WTC11 (cell line): ENCODE measurements at regions not wholly inside any gene's neighbourhood (a gene's known extent, or its start where the extent isn't known, plus 50 kb on each side); places are given as distances from the start of the nearest gene placed in this dataset.

ENCODE experiments used
- CTCF ChIP-seq: fragments of 200-600 bp; IDR thresholded peaks from 2 replicates; pipeline ENCODE4 v1.8.0; 2022; ENCODE audit warnings: antibody characterized with exemption
- E2F4 ChIP-seq: sonication (generic); formaldehyde crosslinking; IDR thresholded peaks from 2 replicates; pipeline ENCODE4 v1.8.1; 2022; ENCODE audit warnings: low read depth, mild to moderate bottlenecking, moderate library complexity, missing genetic modification reagents, borderline replicate concordance
- MAX ChIP-seq: sonication (generic); formaldehyde crosslinking; IDR thresholded peaks from 2 replicates; pipeline ENCODE4 v1.8.0; 2022; ENCODE audit warnings: mild to moderate bottlenecking, missing genetic modification reagents
- TCF7 ChIP-seq: sonication (generic); formaldehyde crosslinking; IDR thresholded peaks from 2 replicates; pipeline ENCODE4 v1.8.0; 2022; ENCODE audit warnings: mild to moderate bottlenecking, low read depth, missing genetic modification reagents, moderate library complexity
- USF1 ChIP-seq: sonication (generic); formaldehyde crosslinking; IDR thresholded peaks from 2 replicates; pipeline ENCODE4 v1.8.0; 2022; ENCODE audit warnings: mild to moderate bottlenecking, missing genetic modification reagents
- ZNF138 ChIP-seq: sonication (generic); formaldehyde crosslinking; conservative IDR thresholded peaks from 2 replicates; pipeline ENCODE4 v1.8.1; 2022; ENCODE audit warnings: mild to moderate bottlenecking, moderate library complexity, missing genetic modification reagents
- ZNF317 ChIP-seq: sonication (generic); formaldehyde crosslinking; IDR thresholded peaks from 2 replicates; pipeline ENCODE4 v1.8.1; 2023; ENCODE audit warnings: low read depth, mild to moderate bottlenecking, moderate library complexity, missing genetic modification reagents, borderline replicate concordance

GRCh38 chr5:116370149-116370548 lies 204.5 kb downstream of the SEMA6A start:
- TF ChIP-seq CTCF = no peak
- TF ChIP-seq E2F4 (CRISPR knock-in tag) = no peak
- TF ChIP-seq ZNF138 (CRISPR knock-in tag) = no peak
- TF ChIP-seq MAX (CRISPR knock-in tag) = no peak
- TF ChIP-seq ZNF317 = no peak
- no peak for TF ChIP-seq USF1 (CRISPR knock-in tag)
- TF ChIP-seq TCF7 (CRISPR knock-in tag) = no peak
